B cell (primary cell): ENCODE measurements at regions not wholly inside any gene's neighbourhood (a gene's known extent, or its start where the extent isn't known, plus 50 kb on each side); places are given as distances from the start of the nearest gene placed in this dataset.

Experiments
- CTCF ChIP-seq: fragments of 200-600 bp; IDR thresholded peaks from one replicate; pipeline ENCODE4 v1.8.0; 2022; ENCODE audit warnings: antibody characterized with exemption, mild to moderate bottlenecking
- EZH2 ChIP-seq: IDR thresholded peaks from 2 replicates; pipeline ENCODE4 v1.6.1; 2012; ENCODE audit warnings: borderline replicate concordance, low read depth, mild to moderate bottlenecking, moderate library complexity, low read length; ENCODE audit not compliant: insufficient read depth, poor library complexity, severe bottlenecking

- TF ChIP-seq CTCF (no peak), EZH2 (no peak)
Measured at GRCh38 chr5:135149956-135150723, 116.1 kb upstream of the PITX1 start.
